Right kidney (tissue), 1 donor: ENCODE measurements at regions not wholly inside any gene's neighbourhood (a gene's known extent, or its start where the extent isn't known, plus 50 kb on each side); places are given as distances from the start of the nearest gene placed in this dataset.

Source experiments
- DNase-seq: peaks from one replicate; pipeline ENCODE4 v3.0.0-alpha.2; 2016

- DNase-seq: no peak
Observed at GRCh38 chr3:145752576-145752975, 408.4 kb downstream of the PLOD2 start.

GRCh38 chr3:145754605-145755289, 406.2 kb downstream of the PLOD2 start:
- no peak for DNase-seq

DNA sequence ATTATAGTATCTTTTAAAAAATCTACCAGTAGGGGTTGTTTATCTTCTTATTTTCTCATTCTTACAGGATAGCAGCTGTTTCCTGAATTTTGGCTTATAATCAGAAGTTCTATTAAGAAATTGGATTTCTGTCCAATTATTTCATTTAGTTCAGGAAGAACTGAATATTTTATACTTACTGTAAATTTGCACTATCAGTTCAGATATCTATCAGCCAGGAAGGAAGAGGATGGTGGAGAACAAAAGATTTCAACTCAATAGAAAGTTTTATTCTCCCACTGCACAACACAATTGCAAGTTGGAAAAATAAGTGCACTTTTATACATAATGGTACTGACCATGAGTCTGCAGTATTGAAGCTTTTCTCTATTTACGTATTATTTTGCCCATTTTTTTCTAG, 400.9 kb downstream of the PLOD2 start:
- no peak for DNase-seq

- no peak for DNase-seq
Observed at GRCh38 chr3:145767909-145768308, 393.1 kb downstream of the PLOD2 start.

DNA sequence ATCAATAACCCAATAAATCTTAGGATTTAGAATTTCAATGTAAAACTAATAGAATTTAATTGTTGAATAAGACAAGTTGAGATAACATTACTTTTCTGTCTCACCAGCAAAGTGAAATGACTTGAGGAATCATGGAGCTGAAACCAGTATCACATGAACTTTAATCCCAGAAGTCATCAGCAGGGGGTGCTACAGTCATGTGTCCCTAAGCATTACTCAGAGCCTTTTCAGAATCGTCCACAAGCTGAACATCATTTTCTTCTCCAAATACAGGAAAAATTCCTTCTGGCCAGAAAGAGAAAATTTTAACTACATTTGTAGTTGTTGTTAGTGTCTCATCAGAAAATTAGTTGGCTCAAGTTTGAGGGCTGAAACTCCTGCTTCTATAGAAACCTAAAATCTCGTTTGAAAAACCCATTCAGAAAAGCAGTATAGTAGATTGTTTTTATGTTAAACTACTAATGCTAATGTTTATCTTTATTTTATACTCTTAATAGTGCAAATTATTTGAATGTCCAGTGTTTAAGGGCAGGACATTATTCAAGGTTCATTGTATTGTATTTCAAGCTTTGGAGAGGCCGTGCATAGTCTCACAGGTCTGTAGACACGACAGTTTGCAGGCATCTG, 384.1 kb downstream of the PLOD2 start:
- no peak for DNase-seq

DNA sequence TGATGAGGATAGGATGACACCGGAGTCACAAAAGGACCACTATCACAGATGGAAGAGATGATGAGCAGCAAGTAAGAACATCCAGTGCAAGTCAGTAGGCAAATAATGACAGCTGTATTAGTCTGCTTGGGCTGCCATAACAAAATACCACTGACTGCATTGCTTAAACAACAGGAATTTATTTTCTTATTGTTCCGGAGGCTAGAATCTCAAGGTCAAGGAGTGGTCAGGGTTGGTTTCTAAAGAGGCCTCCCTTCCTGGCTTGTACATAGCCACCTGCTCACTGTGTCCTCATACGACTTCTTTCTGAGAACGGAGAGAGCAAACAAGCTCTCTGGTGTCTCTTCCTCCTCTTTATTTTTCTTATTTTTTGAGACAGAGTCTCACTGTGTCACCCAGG, 380.7 kb downstream of the PLOD2 start:
- DNase-seq: no peak

DNA sequence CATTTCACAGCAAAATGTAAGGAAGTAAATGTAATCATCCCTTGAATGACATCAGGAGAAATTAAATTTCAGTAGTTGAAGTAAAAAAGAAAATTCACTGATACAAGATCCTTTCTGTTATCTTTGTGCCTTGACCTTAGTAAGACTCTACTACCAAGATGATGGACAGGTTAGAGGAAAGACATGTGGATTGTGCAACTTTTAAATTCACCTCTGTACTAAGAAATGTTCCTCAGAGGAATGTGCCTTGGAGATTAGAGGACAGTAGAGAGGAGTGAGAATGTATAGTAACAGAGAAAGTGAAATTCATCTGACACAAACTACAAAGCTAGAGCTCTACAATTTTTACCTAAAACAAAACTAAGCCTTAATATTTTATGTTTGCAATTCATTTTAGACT, 375.3 kb downstream of the PLOD2 start:
- no peak for DNase-seq

GRCh38 chr3:145798007-145798406, 363.0 kb downstream of the PLOD2 start:
- DNase-seq: no peak

GRCh38 chr3:145798696-145799537, 362.1 kb downstream of the PLOD2 start:
- peak; percentile 4 for DNase-seq

DNA sequence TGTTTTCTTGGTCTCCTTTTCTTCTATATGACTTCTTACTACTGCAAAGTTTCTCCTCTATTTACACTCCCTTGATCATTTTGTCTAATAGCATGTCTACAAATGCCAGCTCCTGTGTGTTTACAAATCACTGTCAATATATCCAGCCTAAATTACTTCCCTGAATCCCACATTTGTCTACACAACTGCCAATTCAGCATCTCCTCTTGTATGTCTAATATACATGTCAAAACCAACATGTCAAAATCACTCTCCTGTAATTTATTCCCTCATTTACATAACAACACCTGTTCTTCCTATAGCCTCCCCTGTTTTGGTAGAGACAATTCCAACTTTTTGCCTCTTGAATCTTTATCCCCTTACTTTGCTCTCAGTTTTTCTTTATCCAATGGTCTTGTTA, 359.3 kb downstream of the PLOD2 start:
- DNase-seq: no peak

DNA sequence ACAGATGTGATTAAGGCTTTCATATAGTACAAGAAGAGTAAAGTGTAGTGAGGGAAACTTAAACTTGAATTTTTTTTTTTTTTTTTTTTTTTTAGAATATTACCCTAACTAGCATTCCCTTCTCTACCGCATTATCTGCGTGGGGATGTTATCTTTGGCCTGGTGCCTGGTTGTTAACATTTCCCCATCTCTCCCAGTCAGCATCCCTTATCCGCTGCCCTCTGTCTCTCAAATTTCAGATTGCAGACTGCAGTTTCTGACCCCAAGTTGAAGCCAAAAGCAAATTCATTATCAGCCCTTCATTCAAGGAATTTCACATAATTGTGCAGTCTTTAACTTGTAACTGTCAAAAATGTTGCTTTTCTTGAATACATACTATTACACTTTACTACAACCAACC, 353.0 kb downstream of the PLOD2 start:
- DNase-seq: no peak

DNA sequence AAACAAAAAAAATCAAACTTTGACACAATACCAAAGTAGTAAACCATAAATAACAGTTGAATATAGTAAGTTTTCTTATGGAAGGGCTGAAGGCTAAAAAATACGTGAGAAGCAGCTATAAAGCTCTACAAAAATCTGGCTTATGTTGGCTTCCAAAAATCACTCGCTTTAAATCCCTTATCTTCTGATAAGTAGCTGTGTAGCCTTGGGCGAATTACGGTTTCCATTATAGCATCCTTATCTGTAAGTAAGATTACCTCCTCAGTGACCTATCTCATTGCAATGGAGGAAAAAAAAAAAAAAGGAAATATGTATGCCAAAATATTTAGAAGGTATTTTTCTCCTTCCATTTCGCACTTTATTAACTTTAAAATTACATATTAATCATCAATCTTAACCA, 348.6 kb downstream of the PLOD2 start:
- DNase-seq: no peak

DNA sequence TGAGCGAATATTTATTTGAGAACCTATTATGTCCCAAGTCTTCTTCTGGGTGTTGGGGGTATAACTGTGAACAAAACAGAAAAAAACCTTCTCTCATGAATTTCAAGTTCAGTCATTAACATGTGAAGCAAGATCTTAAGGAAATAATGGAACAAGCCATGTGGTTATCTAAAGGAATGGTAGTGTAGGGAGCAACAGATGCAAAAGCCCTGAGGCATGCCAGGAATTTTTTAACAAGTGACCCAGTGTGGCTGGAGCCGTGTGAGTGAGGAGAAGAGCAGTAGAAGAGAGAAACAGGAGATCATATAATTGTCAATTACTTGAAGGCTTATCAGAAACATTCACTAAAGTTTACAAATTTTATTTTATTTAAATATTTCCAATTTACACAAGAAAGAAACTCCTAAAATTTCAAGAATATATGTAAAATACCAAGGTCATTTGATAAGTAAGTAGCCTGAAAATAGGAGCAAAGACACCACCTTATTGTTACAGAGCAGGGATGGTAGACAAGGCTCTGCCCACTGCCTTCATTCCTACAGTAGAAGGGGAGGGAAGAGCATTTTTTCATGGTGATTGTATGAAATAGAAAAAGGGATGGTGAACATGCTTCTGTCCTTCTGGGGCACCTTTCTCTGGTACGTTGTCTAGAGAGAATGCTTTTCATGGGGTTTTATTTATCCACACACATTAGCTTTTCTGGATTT, 345.1 kb downstream of the PLOD2 start:
- no peak for DNase-seq

DNA sequence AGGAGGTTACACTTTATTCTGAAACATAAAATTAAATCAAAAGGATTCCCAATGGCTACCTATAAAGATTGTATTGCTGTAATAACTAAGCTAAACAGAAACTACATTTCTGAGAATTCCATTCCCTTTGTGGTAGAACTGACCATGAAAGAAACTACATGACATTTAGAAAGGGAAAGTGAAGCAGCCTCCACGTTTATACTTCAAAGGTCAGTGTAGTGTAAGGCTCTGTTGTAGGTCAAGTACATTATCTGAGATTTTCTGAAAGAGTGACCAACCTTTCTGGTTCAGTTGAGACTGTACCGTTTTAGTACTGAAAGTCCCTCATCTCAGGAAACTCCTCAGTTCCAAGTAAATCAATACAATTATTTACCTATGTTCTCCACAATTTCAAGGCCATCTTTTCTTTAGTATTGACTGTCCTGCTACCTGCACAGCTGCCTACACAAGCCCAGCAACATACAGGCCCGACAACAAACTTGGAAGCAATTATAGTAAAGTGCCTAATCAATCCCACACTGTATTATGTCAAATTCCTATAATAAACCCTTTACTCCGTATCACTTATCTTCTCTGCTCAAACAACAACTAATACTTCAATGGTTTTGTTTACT, 343.0 kb downstream of the PLOD2 start:
- DNase-seq: no peak

GRCh38 chr3:145820170-145820569, 340.8 kb downstream of the PLOD2 start:
- DNase-seq: no peak

GRCh38 chr3:145842294-145842902, 318.6 kb downstream of the PLOD2 start:
- DNase-seq: no peak

DNA sequence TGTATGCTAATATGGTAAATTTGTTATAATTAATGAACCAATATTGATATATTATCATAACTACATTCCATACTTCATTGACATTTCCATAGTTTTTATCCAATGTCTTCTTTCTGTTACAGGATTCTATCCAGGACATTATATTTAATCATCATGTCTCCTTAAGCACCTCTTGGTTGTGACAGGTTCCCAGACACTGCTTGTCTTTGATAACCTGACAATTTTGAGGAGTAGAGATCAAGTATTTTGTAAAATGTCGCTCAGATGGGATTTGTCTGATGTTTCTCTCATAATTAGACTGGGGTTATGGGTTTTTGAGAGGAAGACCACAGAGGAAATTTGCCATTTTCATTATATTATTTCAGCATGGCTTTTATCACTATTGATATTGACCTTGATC, 317.4 kb downstream of the PLOD2 start:
- no peak for DNase-seq

DNA sequence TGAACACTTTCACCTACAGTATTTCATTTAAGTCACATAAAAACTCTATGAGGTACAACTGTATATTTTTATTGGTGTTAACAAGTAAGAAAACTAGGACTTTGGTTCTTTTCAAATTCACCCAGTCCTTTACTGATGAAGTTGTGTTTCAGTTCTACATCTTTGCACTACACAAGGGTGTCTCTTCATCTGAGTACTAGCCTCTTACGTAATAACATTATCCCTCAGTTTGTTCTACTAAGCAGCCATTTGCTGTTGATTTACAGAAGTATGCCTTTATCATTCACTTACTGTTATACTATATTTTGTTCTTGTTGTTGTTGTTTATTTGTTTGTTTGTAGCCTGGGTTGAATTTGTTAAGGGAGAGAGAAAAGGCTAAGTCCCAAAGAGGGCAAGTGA, 311.9 kb downstream of the PLOD2 start:
- no peak for DNase-seq

GRCh38 chr3:145854499-145854898, 306.5 kb downstream of the PLOD2 start:
- DNase-seq: no peak

DNA sequence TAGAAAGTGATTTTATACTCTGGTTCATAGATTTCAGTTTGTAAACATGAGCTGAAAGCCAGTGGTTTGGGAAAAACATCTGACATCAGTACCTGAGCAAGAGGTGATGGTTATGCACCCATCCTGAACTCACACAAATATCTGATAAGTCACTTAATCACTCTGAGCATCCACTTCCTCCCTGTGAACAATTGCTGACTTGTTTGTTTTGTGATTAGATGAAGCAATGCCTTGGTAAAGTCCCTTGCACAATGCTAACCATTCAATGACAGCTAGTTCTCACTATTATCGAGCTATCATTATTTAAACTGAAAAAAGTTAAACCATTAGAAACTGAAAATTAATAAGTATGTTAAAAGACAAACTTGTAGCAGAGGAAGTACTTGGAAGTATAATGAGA, 303.0 kb downstream of the PLOD2 start:
- DNase-seq: no peak

- no peak for DNase-seq
Observed at GRCh38 chr3:145864336-145864735, 296.6 kb downstream of the PLOD2 start.

GRCh38 chr3:145865399-145866018, 295.5 kb downstream of the PLOD2 start:
- DNase-seq: no peak
